Panc1 (cell line): ENCODE measurements at regions not wholly inside any gene's neighbourhood (a gene's known extent, or its start where the extent isn't known, plus 50 kb on each side); places are given as distances from the start of the nearest gene placed in this dataset.

ENCODE experiments used
- CTCF ChIP-seq: fragments of 450-650 bp; IDR thresholded peaks from 2 replicates; pipeline ENCODE4 v1.5.1; 2017; ENCODE audit warnings: mild to moderate bottlenecking
- POLR2AphosphoS5 ChIP-seq: IDR thresholded peaks from 2 replicates; pipeline ENCODE4 v1.6.1; 2012; ENCODE audit warnings: mild to moderate bottlenecking, low read depth, low read length, moderate library complexity
- REST ChIP-seq, 2 experiments: IDR thresholded peaks; 2 replicates each; pipeline ENCODE4 v1.6.1; 2011 to 2012; ENCODE audit warnings: low read depth in 2 of 2, control low read depth in 1 of 2, low read length in 1 of 2, mild to moderate bottlenecking in 1 of 2, moderate library complexity in 1 of 2; ENCODE audit not compliant: insufficient read depth in 1 of 2
- SIN3A ChIP-seq: IDR thresholded peaks from 2 replicates; pipeline ENCODE4 v1.6.1; 2012; ENCODE audit warnings: low read depth, mild to moderate bottlenecking, low read length, moderate library complexity, borderline replicate concordance; ENCODE audit not compliant: insufficient read depth

GRCh38 chr2:34099377-34099776, 500.3 kb upstream of the FAM98A start:
- TF ChIP-seq REST (IDR thresholded peaks at IDR 0.05; ENCODE audit: insufficient read depth in 1 of 2, low read depth in 2 of 2, low read length in 1 of 2) (no peak), POLR2AphosphoS5 (no peak), CTCF (no peak), SIN3A (no peak)
